IPS DF 19.7 (cell line): ENCODE measurements at regions not wholly inside any gene's neighbourhood (a gene's known extent, or its start where the extent isn't known, plus 50 kb on each side); places are given as distances from the start of the nearest gene placed in this dataset.

Experiments used
- DNase-seq: peaks from one replicate; pipeline ENCODE4 v3.0.0-alpha.2; 2013; ENCODE audit warnings: low read depth, low spot score

- DNase-seq: no peak
Measured at GRCh38 chr18:21996351-21996826, 173.0 kb upstream of the GATA6 start.

- DNase-seq: no peak
Measured at GRCh38 chr18:21997207-21998143, 171.9 kb upstream of the GATA6 start.

GRCh38 chr18:21998486-21998885, 170.9 kb upstream of the GATA6 start:
- no peak for DNase-seq

GRCh38 chr18:22001912-22002487, 167.4 kb upstream of the GATA6 start:
- no peak for DNase-seq

- no peak for DNase-seq
Measured at GRCh38 chr18:22005191-22005841, 164.1 kb upstream of the GATA6 start.

GRCh38 chr18:22006458-22006857, 162.9 kb upstream of the GATA6 start:
- DNase-seq: no peak

GRCh38 chr18:22009242-22009641, 160.1 kb upstream of the GATA6 start:
- no peak for DNase-seq

GRCh38 chr18:22013993-22014392, 155.4 kb upstream of the GATA6 start:
- DNase-seq: no peak

GRCh38 chr18:22015156-22015555, 154.2 kb upstream of the GATA6 start:
- no peak for DNase-seq

- DNase-seq: no peak
Measured at GRCh38 chr18:22018366-22018765, 151.0 kb upstream of the GATA6 start.

GRCh38 chr18:22019193-22019592, 150.2 kb upstream of the GATA6 start:
- no peak for DNase-seq

GRCh38 chr18:22020127-22020866, 149.1 kb upstream of the GATA6 start:
- no peak for DNase-seq

- no peak for DNase-seq
Measured at GRCh38 chr18:22020867-22021370, 148.5 kb upstream of the GATA6 start.

GRCh38 chr18:22021701-22022100, 147.7 kb upstream of the GATA6 start:
- DNase-seq: no peak

- no peak for DNase-seq
Measured at GRCh38 chr18:22024924-22025323, 144.5 kb upstream of the GATA6 start.

GRCh38 chr18:22026362-22026761, 143.0 kb upstream of the GATA6 start:
- no peak for DNase-seq

GRCh38 chr18:22026889-22027288, 142.5 kb upstream of the GATA6 start:
- no peak for DNase-seq

- DNase-seq: no peak
Measured at GRCh38 chr18:22031611-22032010, 137.8 kb upstream of the GATA6 start.

GRCh38 chr18:22032392-22032961, 136.9 kb upstream of the GATA6 start:
- no peak for DNase-seq

- no peak for DNase-seq
Measured at GRCh38 chr18:22033085-22033484, 136.3 kb upstream of the GATA6 start.

- no peak for DNase-seq
Measured at GRCh38 chr18:22034276-22034675, 135.1 kb upstream of the GATA6 start.
